Gastroesophageal sphincter (tissue), 3 donors: ENCODE measurements at regions not wholly inside any gene's neighbourhood (a gene's known extent, or its start where the extent isn't known, plus 50 kb on each side); places are given as distances from the start of the nearest gene placed in this dataset.

ENCODE experiments used
- CTCF ChIP-seq, 4 experiments: fragments of 200-600 bp in 2 of 4; fragments of 450-650 bp in 2 of 4; sonication (generic) in 1 of 4; IDR thresholded peaks; one replicate each; pipeline ENCODE4 v1.5.1; 2017 to 2019; ENCODE audit warnings: antibody characterized with exemption in 4 of 4, mild to moderate bottlenecking in 2 of 4, moderate library complexity in 2 of 4
- POLR2A ChIP-seq, 2 donors: fragments of 450-650 bp; IDR thresholded peaks; one replicate each; pipeline ENCODE4 v1.6.1; 2017; ENCODE audit warnings: antibody characterized with exemption in 2 of 2, mild to moderate bottlenecking in 2 of 2, moderate library complexity in 1 of 2

- TF ChIP-seq POLR2A (IDR thresholded peaks at IDR 0.05): no peak
- TF ChIP-seq CTCF (IDR thresholded peaks at IDR 0.05): no peak
Measured at GRCh38 chr2:8527676-8528075, 154.2 kb upstream of the ID2 start.
